ENCODE measurements at regions not wholly inside any gene's neighbourhood (a gene's known extent, or its start where the extent isn't known, plus 50 kb on each side); places are given as distances from the start of the nearest gene placed in this dataset.

GRCh38 chr20:7728338-7728737 lies 211.9 kb downstream of the HAO1 start:
- no peak for TF ChIP-seq CTCF (IDR thresholded peaks at IDR 0.05)

GRCh38 chr20:7734216-7734615 lies 206.0 kb downstream of the HAO1 start:
- no peak for TF ChIP-seq CTCF (IDR thresholded peaks at IDR 0.05)

GRCh38 chr20:7736336-7736735 lies 203.9 kb downstream of the HAO1 start:
- TF ChIP-seq CTCF (IDR thresholded peaks at IDR 0.05), result no peak

GRCh38 chr20:7741866-7742265 lies 198.4 kb downstream of the HAO1 start:
- TF ChIP-seq CTCF (IDR thresholded peaks at IDR 0.05), result no peak

- TF ChIP-seq CTCF (IDR thresholded peaks at IDR 0.05), result no peak
Observed at GRCh38 chr20:7742479-7742878, 197.8 kb downstream of the HAO1 start.

GRCh38 chr20:7744411-7744810 lies 195.8 kb downstream of the HAO1 start:
- TF ChIP-seq CTCF (IDR thresholded peaks at IDR 0.05), result no peak

- no peak for TF ChIP-seq CTCF (IDR thresholded peaks at IDR 0.05)
Observed at GRCh38 chr20:7748624-7749023, 191.6 kb downstream of the HAO1 start.

GRCh38 chr20:7754102-7754501 lies 186.2 kb downstream of the HAO1 start:
- TF ChIP-seq CTCF (IDR thresholded peaks at IDR 0.05), result no peak
